ENCODE measurements at regions not wholly inside any gene's neighbourhood (a gene's known extent, or its start where the extent isn't known, plus 50 kb on each side); places are given as distances from the start of the nearest gene placed in this dataset.

GRCh38 chr17:13920413-13920812 is 148.9 kb upstream of the COX10 start:
- no peak for TF ChIP-seq TAF1 (IDR thresholded peaks at IDR 0.05; ENCODE audit: low read depth, low read length)
- no peak for TF ChIP-seq TBP (IDR thresholded peaks at IDR 0.05; ENCODE audit: low read depth, low read length)
- TF ChIP-seq HDAC6 (IDR thresholded peaks at IDR 0.05; ENCODE audit: low read depth, low read length) = no peak
- no peak for TF ChIP-seq TEAD4 (IDR thresholded peaks at IDR 0.05; ENCODE audit: low read depth, low read length)
- no peak for TF ChIP-seq SIN3A (conservative IDR thresholded peaks at IDR 0.05 in 1 of 2, IDR thresholded peaks at IDR 0.05 in 1 of 2; ENCODE audit: low read depth in 1 of 2, low read length in 2 of 2)
- TF ChIP-seq, protein P1, sequence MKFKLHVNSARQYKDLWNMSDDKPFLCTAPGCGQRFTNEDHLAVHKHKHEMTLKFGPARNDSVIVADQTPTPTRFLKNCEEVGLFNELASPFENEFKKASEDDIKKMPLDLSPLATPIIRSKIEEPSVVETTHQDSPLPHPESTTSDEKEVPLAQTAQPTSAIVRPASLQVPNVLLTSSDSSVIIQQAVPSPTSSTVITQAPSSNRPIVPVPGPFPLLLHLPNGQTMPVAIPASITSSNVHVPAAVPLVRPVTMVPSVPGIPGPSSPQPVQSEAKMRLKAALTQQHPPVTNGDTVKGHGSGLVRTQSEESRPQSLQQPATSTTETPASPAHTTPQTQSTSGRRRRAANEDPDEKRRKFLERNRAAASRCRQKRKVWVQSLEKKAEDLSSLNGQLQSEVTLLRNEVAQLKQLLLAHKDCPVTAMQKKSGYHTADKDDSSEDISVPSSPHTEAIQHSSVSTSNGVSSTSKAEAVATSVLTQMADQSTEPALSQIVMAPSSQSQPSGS (IDR thresholded peaks at IDR 0.05; ENCODE audit: low read length) = no peak
- no peak for TF ChIP-seq SAP30 (IDR thresholded peaks at IDR 0.05; ENCODE audit: insufficient read depth, insufficient replicate concordance, low read length)
- no peak for TF ChIP-seq RNF2 (IDR thresholded peaks at IDR 0.05; ENCODE audit: borderline replicate concordance, low read depth, low read length, missing control alignments, poor library complexity, severe bottlenecking)
- no peak for TF ChIP-seq HDAC2 (IDR thresholded peaks at IDR 0.05; ENCODE audit: borderline replicate concordance in 1 of 2, low read depth in 2 of 2, low read length in 2 of 2)
- H4K91ac ChIP-seq (replicated peaks; ENCODE audit: insufficient read length, low read length) = no peak overlapping the region
- no peak overlapping the region for H4K8ac ChIP-seq (ENCODE audit: extremely low read depth, insufficient read depth, low read length)
- H3K18ac ChIP-seq (ENCODE audit: extremely low read depth, low read length) = no peak overlapping the region
- no peaks in the 10 kb centered on the region for H3K36me3 ChIP-seq (ENCODE audit: control insufficient read depth in 2 of 4, insufficient read depth in 4 of 4, low read length in 3 of 4)
- no peak overlapping the region for H2AK5ac ChIP-seq (ENCODE audit: low read depth, low read length)
- FAIRE-seq (no peak), DNase-seq (ENCODE audit: low read depth in 1 of 2, low spot score in 2 of 2) (no peak)
- H3K27me3 ChIP-seq (replicated peaks in 1 of 4; ENCODE audit: control insufficient read depth in 3 of 4, extremely low read depth in 1 of 4, insufficient read depth in 3 of 4, low read length in 3 of 4) = no peaks in the 10 kb centered on the region
- ChIA-PET POLR2A (ENCODE audit: partially characterized antibody) (no interaction called here), CTCF (ENCODE audit: partially characterized antibody) (no interaction called here)
- no peak overlapping the region for H2BK120ac ChIP-seq (replicated peaks; ENCODE audit: low read depth, low read length)
- H3K14ac ChIP-seq (ENCODE audit: insufficient read length) = no peak overlapping the region
- no peaks in the 10 kb centered on the region for H3K23me2 ChIP-seq (ENCODE audit: low read depth, low read length)
- no peak overlapping the region for H2BK20ac ChIP-seq (ENCODE audit: low read length)
- H2AFZ ChIP-seq (ENCODE audit: low read length) = no peak overlapping the region
- peaks cover 0 to 7% (median 4%) of the 10 kb centered on the region in 4 experiments; a peak in 5 of 7 replicates for H3K4me1 ChIP-seq (replicated peaks in 1 of 4; ENCODE audit: control insufficient read depth in 3 of 4, insufficient read depth in 4 of 4, low read length in 3 of 4)
- H3K79me1 ChIP-seq (ENCODE audit: low read depth, low read length) = no peaks in the 10 kb centered on the region
- H2BK15ac ChIP-seq (ENCODE audit: low read length) = no peak overlapping the region
- H3K9ac ChIP-seq (replicated peaks in 1 of 4; ENCODE audit: extremely low read depth in 1 of 4, low read depth in 3 of 4, low read length in 3 of 4) = no peak overlapping the region
- no peak overlapping the region for H2BK5ac ChIP-seq (ENCODE audit: low read depth, low read length)
- no peak overlapping the region for H3K56ac ChIP-seq (replicated peaks; ENCODE audit: insufficient read length, low read depth, low read length)
- no peaks in the 10 kb centered on the region for H3K79me2 ChIP-seq (ENCODE audit: control insufficient read depth in 1 of 2, insufficient read depth in 2 of 2, low read length in 2 of 2)
- H3K9me3 ChIP-seq (ENCODE audit: insufficient read depth in 2 of 2, low read depth in 1 of 2, low read length in 1 of 2) = no peaks in the 10 kb centered on the region
- no peak overlapping the region for H2BK12ac ChIP-seq (ENCODE audit: low read depth, low read length)
- H3K4me3 ChIP-seq (ENCODE audit: extremely low read depth in 1 of 4, insufficient read depth in 2 of 4, low read depth in 3 of 4, low read length in 4 of 4) = no peak overlapping the region
- H4K5ac ChIP-seq (ENCODE audit: insufficient read length, low read depth, low read length) = no peak overlapping the region
- H4K20me1 ChIP-seq (replicated peaks in 1 of 2; ENCODE audit: control insufficient read depth in 1 of 2, insufficient read depth in 2 of 2, low read length in 2 of 2) = no peaks in the 10 kb centered on the region
- 87% methylated on average over 3 of the region's 3 CpGs; no CpG with 5 or more reads in 1 of the 2 experiments for WGBS, 2 experiments (ENCODE audit: extremely low coverage in 1 of 2, insufficient coverage in 1 of 2, insufficient read length in 1 of 2, insufficient replicate concordance in 2 of 2, low coverage in 1 of 2, low lambda C conversion rate in 2 of 2, missing lambda C conversion rate in 1 of 2)
- no peak overlapping the region for H3K4me2 ChIP-seq (ENCODE audit: insufficient read depth in 1 of 2, low read depth in 2 of 2, low read length in 2 of 2)
- H3K23ac ChIP-seq (ENCODE audit: insufficient read length) = no peak overlapping the region
- no peak overlapping the region for H3K27ac ChIP-seq (ENCODE audit: low read depth, low read length)
- no peak overlapping the region for H3K4ac ChIP-seq (replicated peaks; ENCODE audit: insufficient read length, low read depth, low read length)

Data from H1 (cell line).